Endothelial cell of umbilical vein (primary cell): ENCODE measurements at regions not wholly inside any gene's neighbourhood (a gene's known extent, or its start where the extent isn't known, plus 50 kb on each side); places are given as distances from the start of the nearest gene placed in this dataset.

Experiments used
- BruUV-seq: library from RNA; stranded (reverse); fragments of 400-500 nt; replicated peaks from 2 replicates; lab custom pipeline; 2021; lab: Mats Ljungman, UMichigan
- CTCF ChIA-PET: fragments of 300-600, 350-600 bp; sonication (Branson Sonifier 250); formaldehyde crosslinking; loops from one replicate; lab custom pipeline; 2021; ENCODE audit warnings: antibody characterized with exemption, inconsistent platforms; lab: Charles Lee
- POLR2A ChIA-PET: fragments of 300-600, 350-600 bp; sonication (Branson Sonifier 250); formaldehyde crosslinking; loops from one replicate; lab custom pipeline; 2021; ENCODE audit warnings: antibody characterized with exemption, inconsistent platforms; lab: Charles Lee
- DNase-seq: peaks from one replicate; pipeline ENCODE4 v3.0.0-alpha.2; 2011; ENCODE audit warnings: low read depth, low spot score
- FAIRE-seq: peaks from 2 replicates; lab custom pipeline; 2011; peaks lifted over from hg19 to GRCh38; lab: Jason Lieb, UNC
- H2AFZ ChIP-seq: 2 replicates; pipeline ENCODE4 v1.6.0; 2012; ENCODE audit warnings: low read depth, low read length, control low read depth, inconsistent platforms
- H3K27ac ChIP-seq: 2 replicates; pipeline ENCODE4 v1.5.1; 2011; ENCODE audit warnings: low read depth, mild to moderate bottlenecking, control low read depth, low read length, moderate library complexity; ENCODE audit not compliant: insufficient read depth
- H3K27me3 ChIP-seq, 2 experiments: 2 replicates each; pipeline versions ENCODE4 v1.6.0 to v1.6.1; 2011; ENCODE audit warnings: low read length in 2 of 2, mixed read lengths in 1 of 2; ENCODE audit not compliant: control insufficient read depth in 2 of 2, insufficient read depth in 2 of 2
- H3K36me3 ChIP-seq, 2 experiments: 2 replicates in 1 of 2; 3 replicates in 1 of 2; pipeline ENCODE4 v1.5.1; 2011; ENCODE audit warnings: low read length in 2 of 2, mild to moderate bottlenecking in 1 of 2, moderate library complexity in 1 of 2; ENCODE audit not compliant: control insufficient read depth in 2 of 2, insufficient read depth in 2 of 2; ENCODE audit errors: extremely low read depth in 1 of 2
- H3K4me1 ChIP-seq: 3 replicates; pipeline ENCODE4 v1.5.1; 2011; ENCODE audit warnings: mild to moderate bottlenecking, low read length; ENCODE audit not compliant: control insufficient read depth, insufficient read depth; ENCODE audit errors: extremely low read depth
- H3K4me2 ChIP-seq: 2 replicates; pipeline ENCODE4 v1.6.1; 2011; ENCODE audit warnings: low read length, control low read depth, mixed read lengths; ENCODE audit not compliant: insufficient read depth
- H3K4me3 ChIP-seq, 3 experiments: fragments of 200-600 bp in 1 of 3; sonication (generic), shearing (Covaris generic) in 1 of 3; replicated peaks in 1 of 3; 2 replicates each; pipeline ENCODE4 v1.5.1; 2011 to 2016; ENCODE audit warnings: control low read depth in 3 of 3, low read length in 3 of 3, mild to moderate bottlenecking in 2 of 3, inconsistent platforms in 1 of 3, low read depth in 1 of 3, moderate library complexity in 1 of 3; ENCODE audit not compliant: insufficient read depth in 1 of 3
- H3K79me2 ChIP-seq: 2 replicates; pipeline ENCODE4 v1.6.0; 2012; ENCODE audit warnings: low read length, inconsistent platforms; ENCODE audit not compliant: control insufficient read depth, insufficient read depth
- H3K9ac ChIP-seq: replicated peaks from 2 replicates; pipeline ENCODE3; 2011; ENCODE audit warnings: low read length, control low read depth; ENCODE audit not compliant: insufficient read depth; ENCODE audit errors: extremely low read depth
- H3K9me1 ChIP-seq: replicated peaks from 3 replicates; pipeline ENCODE4 v1.6.0; 2011; ENCODE audit warnings: mild to moderate bottlenecking, low read length; ENCODE audit not compliant: control insufficient read depth, insufficient read depth; ENCODE audit errors: extremely low read depth
- H3K9me3 ChIP-seq: replicated peaks from 2 replicates; pipeline ENCODE4 v1.5.1; 2012; ENCODE audit warnings: low read length, inconsistent platforms; ENCODE audit not compliant: control insufficient read depth, insufficient read depth
- H4K20me1 ChIP-seq: replicated peaks from 2 replicates; pipeline ENCODE3; 2011; ENCODE audit warnings: mild to moderate bottlenecking, low read length; ENCODE audit not compliant: control insufficient read depth, insufficient read depth; ENCODE audit errors: extremely low read depth
- CTCF ChIP-seq, 2 donors: IDR thresholded peaks; 1 replicate in 1 of 2; 2 replicates in 1 of 2; pipeline ENCODE4 v1.5.1; 2011; ENCODE audit warnings: low read length in 2 of 2, mild to moderate bottlenecking in 2 of 2, moderate library complexity in 2 of 2, control low read depth in 1 of 2, inconsistent platforms in 1 of 2, low read depth in 1 of 2; ENCODE audit not compliant: insufficient read depth in 1 of 2; ENCODE audit errors: extremely low read depth in 1 of 2
- EZH2 ChIP-seq: IDR thresholded peaks from 2 replicates; pipeline ENCODE4 v1.6.1; 2012; ENCODE audit warnings: borderline replicate concordance, low read depth, mild to moderate bottlenecking, moderate library complexity, low read length, inconsistent platforms; ENCODE audit not compliant: severe bottlenecking
- FOS ChIP-seq: IDR thresholded peaks from 2 replicates; pipeline ENCODE4 v1.6.1; 2011; ENCODE audit warnings: mild to moderate bottlenecking, low read length, moderate library complexity, borderline replicate concordance; ENCODE audit not compliant: insufficient read depth
- GATA2 ChIP-seq: IDR thresholded peaks from 2 replicates; pipeline ENCODE4 v1.7.0; 2011; ENCODE audit warnings: low read depth, mild to moderate bottlenecking, moderate library complexity, mixed read lengths, low read length; ENCODE audit not compliant: insufficient read length, insufficient read depth
- JUN ChIP-seq: IDR thresholded peaks from 2 replicates; pipeline ENCODE4 v1.6.1; 2011; ENCODE audit warnings: borderline replicate concordance, low read depth; ENCODE audit not compliant: insufficient read length, insufficient read depth
- MAX ChIP-seq: IDR thresholded peaks from 2 replicates; pipeline ENCODE4 v1.6.1; 2011; ENCODE audit not compliant: insufficient read depth, insufficient read length
- MYC ChIP-seq: IDR thresholded peaks from one replicate; pipeline ENCODE4 v1.6.1; 2011; ENCODE audit warnings: mild to moderate bottlenecking, low read depth, low read length
- POLR2A ChIP-seq: IDR thresholded peaks from 2 replicates; pipeline ENCODE4 v1.6.1; 2012; ENCODE audit warnings: low read depth, mild to moderate bottlenecking, control low read depth, low read length
- POLR2AphosphoS5 ChIP-seq: IDR thresholded peaks from 2 replicates; pipeline ENCODE4 v1.6.1; 2012; ENCODE audit warnings: low read depth, mild to moderate bottlenecking, control low read depth, low read length, moderate library complexity; ENCODE audit not compliant: insufficient read depth
- dilution Hi-C: fragments of 300-500 bp; cut with MboI; formaldehyde crosslinking; loops from one replicate; pipeline ENCODE4 v1.15.0; 2019; ENCODE audit warnings: low sequenced_read_pairs; ENCODE audit not compliant: extremely low pct_ligation_motif_present
- intact Hi-C: fragments of 100-400 bp; cut with micrococcal nuclease; formaldehyde crosslinking; loops from one replicate; pipeline ENCODE4 v1.10.0; 2022

GRCh38 chr20:54736421-54736820 lies 261.0 kb downstream of the DOK5 start:
- Histone ChIP-seq H3K4me2 (no peak overlapping the region), H3K79me2 (no peaks in the 10 kb centered on the region), H3K36me3 (no peaks in the 10 kb centered on the region), H3K27me3 (no peaks in the 10 kb centered on the region), H3K27ac (no peak overlapping the region), H3K9ac (no peak overlapping the region), H3K9me1 (no peaks in the 10 kb centered on the region), H2AFZ (no peak overlapping the region), H4K20me1 (no peaks in the 10 kb centered on the region), H3K4me3 (no peak overlapping the region), H3K9me3 (peaks cover 4% of the 10 kb centered on the region), H3K4me1 (no peaks in the 10 kb centered on the region)
- dilution Hi-C loops = no loop called here
- intact Hi-C loops = no loop called here
- no peak for TF ChIP-seq MYC
- TF ChIP-seq EZH2 = no peak
- no peak for TF ChIP-seq CTCF (IDR thresholded peaks at IDR 0.05; ENCODE audit: extremely low read depth in 1 of 2, insufficient read depth in 1 of 2, low read depth in 1 of 2, low read length in 2 of 2)
- no peak for TF ChIP-seq GATA2
- no peak for TF ChIP-seq FOS
- no peak for TF ChIP-seq MAX
- no peak for TF ChIP-seq JUN
- TF ChIP-seq POLR2A = no peak
- no peak for TF ChIP-seq POLR2AphosphoS5
- BruUV-seq = no TSS peak
- CTCF ChIA-PET = no interaction called here
- POLR2A ChIA-PET = no interaction called here
- FAIRE-seq = no peak
- DNase-seq = no peak
